Uterus (tissue), 3 donors: ENCODE measurements at regions not wholly inside any gene's neighbourhood (a gene's known extent, or its start where the extent isn't known, plus 50 kb on each side); places are given as distances from the start of the nearest gene placed in this dataset.

Source experiments
- DNase-seq, 2 donors: peaks; one replicate each; pipeline ENCODE4 v3.0.0-alpha.2; 2019 to 2020
- H3K27ac ChIP-seq, 2 donors: fragments of 200-600 bp; sonication (generic); 1 replicate in 1 of 2; 2 replicates in 1 of 2; pipeline ENCODE4 v1.5.1; 2016 to 2018
- H3K27me3 ChIP-seq, 2 donors: fragments of 200-600 bp; sonication (generic); one replicate each; pipeline ENCODE4 v1.5.1; 2018 to 2019; ENCODE audit warnings: control low read depth in 1 of 2
- H3K36me3 ChIP-seq, 2 donors: fragments of 200-600 bp; sonication (generic); one replicate each; pipeline ENCODE4 v1.5.1; 2019; ENCODE audit warnings: control low read depth in 1 of 2
- H3K4me1 ChIP-seq, 2 donors: fragments of 200-600 bp; sonication (generic); one replicate each; pipeline ENCODE4 v1.5.1; 2018 to 2019; ENCODE audit warnings: control low read depth in 1 of 2
- H3K4me3 ChIP-seq, 2 donors: fragments of 200-600 bp; sonication (generic); 1 replicate in 1 of 2; 2 replicates in 1 of 2; pipeline ENCODE4 v1.5.1; 2018 to 2019; ENCODE audit warnings: mild to moderate bottlenecking in 1 of 2
- H3K9me3 ChIP-seq, 2 donors: fragments of 200-600 bp; sonication (generic); one replicate each; pipeline ENCODE4 v1.5.1; 2019; ENCODE audit warnings: control low read depth in 1 of 2
- POLR2A ChIP-seq, 2 donors: fragments of 450-650 bp; IDR thresholded peaks; one replicate each; pipeline ENCODE4 v1.6.1; 2016; ENCODE audit warnings: antibody characterized with exemption in 2 of 2, mild to moderate bottlenecking in 1 of 2, moderate library complexity in 1 of 2
- intact Hi-C: fragments of 100-400 bp; cut with DNase I; formaldehyde crosslinking; loops from one replicate; pipeline ENCODE4 v1.15.1; 2023; ENCODE audit warnings: low total_unique reads
- TF ChIP-seq, protein P1 (sequence below), 4 experiments: fragments of 200-600 bp in 2 of 4; fragments of 450-650 bp in 2 of 4; sonication (generic) in 2 of 4; IDR thresholded peaks; one replicate each; pipeline ENCODE4 v1.5.1; 2016 to 2019; ENCODE audit warnings: antibody characterized with exemption in 4 of 4, mild to moderate bottlenecking in 2 of 4, moderate library complexity in 1 of 4
- donor health status: DM: yes; HTN: yes; CAD: no.

- intact Hi-C loops: no loop called here
- H3K4me3 ChIP-seq: no peak overlapping the region
- H3K9me3 ChIP-seq: no peaks in the 10 kb centered on the region
- TF ChIP-seq, protein P1, sequence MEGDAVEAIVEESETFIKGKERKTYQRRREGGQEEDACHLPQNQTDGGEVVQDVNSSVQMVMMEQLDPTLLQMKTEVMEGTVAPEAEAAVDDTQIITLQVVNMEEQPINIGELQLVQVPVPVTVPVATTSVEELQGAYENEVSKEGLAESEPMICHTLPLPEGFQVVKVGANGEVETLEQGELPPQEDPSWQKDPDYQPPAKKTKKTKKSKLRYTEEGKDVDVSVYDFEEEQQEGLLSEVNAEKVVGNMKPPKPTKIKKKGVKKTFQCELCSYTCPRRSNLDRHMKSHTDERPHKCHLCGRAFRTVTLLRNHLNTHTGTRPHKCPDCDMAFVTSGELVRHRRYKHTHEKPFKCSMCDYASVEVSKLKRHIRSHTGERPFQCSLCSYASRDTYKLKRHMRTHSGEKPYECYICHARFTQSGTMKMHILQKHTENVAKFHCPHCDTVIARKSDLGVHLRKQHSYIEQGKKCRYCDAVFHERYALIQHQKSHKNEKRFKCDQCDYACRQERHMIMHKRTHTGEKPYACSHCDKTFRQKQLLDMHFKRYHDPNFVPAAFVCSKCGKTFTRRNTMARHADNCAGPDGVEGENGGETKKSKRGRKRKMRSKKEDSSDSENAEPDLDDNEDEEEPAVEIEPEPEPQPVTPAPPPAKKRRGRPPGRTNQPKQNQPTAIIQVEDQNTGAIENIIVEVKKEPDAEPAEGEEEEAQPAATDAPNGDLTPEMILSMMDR (IDR thresholded peaks at IDR 0.05): no peak
- TF ChIP-seq POLR2A (IDR thresholded peaks at IDR 0.05): no peak
- no peaks in the 10 kb centered on the region for H3K36me3 ChIP-seq
- no peak overlapping the region for H3K27ac ChIP-seq
- DNase-seq: no peak
- no peaks in the 10 kb centered on the region for H3K4me1 ChIP-seq
- H3K27me3 ChIP-seq: no peaks in the 10 kb centered on the region
Measured at GRCh38 chr15:39025881-39026280, 461.3 kb upstream of the RASGRP1 start.

DNA sequence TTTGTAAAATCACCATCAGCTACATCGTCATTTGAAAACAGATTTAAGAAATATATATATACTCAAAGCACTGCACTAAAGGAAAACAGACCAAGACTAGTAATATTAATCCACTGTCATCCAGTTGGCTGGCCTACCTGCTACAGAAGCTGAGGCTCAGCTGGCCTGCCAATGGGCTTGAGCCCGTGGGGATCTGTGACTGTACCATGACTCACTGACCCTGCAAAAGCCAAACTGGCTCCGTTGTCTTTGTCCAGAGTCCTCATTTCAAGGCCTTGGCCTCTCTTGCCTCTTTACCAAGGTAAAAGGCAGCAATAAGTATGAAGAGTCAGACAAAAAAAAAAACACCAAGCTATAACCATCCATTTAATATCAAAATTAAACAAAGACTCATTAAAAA lies 463.5 kb upstream of the RASGRP1 start:
- Histone ChIP-seq H3K36me3 (no peaks in the 10 kb centered on the region), H3K9me3 (no peaks in the 10 kb centered on the region), H3K4me3 (no peak overlapping the region), H3K27me3 (no peaks in the 10 kb centered on the region), H3K4me1 (no peaks in the 10 kb centered on the region), H3K27ac (no peak overlapping the region)
- intact Hi-C loops: no loop called here
- TF ChIP-seq, protein P1 (IDR thresholded peaks at IDR 0.05): no peak
- no peak for TF ChIP-seq POLR2A (IDR thresholded peaks at IDR 0.05)
- DNase-seq: no peak

DNA sequence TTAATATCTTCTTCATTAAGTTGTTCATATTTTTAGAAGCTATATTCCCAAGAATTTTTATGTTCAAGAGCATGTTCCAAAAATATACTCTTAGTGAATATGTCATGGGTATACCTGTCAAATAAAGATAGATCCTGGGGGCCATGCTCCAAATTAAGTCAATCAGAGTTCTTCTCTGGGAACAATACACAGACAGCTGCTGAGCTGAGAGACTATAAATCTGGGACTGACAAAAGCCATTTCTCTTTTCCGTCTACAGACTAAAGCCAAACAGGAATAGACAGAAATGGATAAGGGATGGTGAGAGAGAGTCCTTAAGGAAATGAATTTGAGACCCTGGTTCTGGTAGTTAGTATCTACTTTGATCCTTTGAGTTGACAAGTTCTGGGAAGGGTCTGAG lies 465.1 kb upstream of the RASGRP1 start:
- intact Hi-C loops: no loop called here
- no peaks in the 10 kb centered on the region for H3K27me3 ChIP-seq
- DNase-seq: no peak
- no peaks in the 10 kb centered on the region for H3K36me3 ChIP-seq
- no peak for TF ChIP-seq POLR2A (IDR thresholded peaks at IDR 0.05)
- TF ChIP-seq, protein P1 (IDR thresholded peaks at IDR 0.05): no peak
- H3K9me3 ChIP-seq: no peaks in the 10 kb centered on the region
- no peak overlapping the region for H3K27ac ChIP-seq
- no peak overlapping the region for H3K4me3 ChIP-seq
- H3K4me1 ChIP-seq: no peaks in the 10 kb centered on the region

- TF ChIP-seq, protein P1 (IDR thresholded peaks at IDR 0.05): no peak
- TF ChIP-seq POLR2A (IDR thresholded peaks at IDR 0.05): no peak
- Histone ChIP-seq H3K9me3 (no peaks in the 10 kb centered on the region), H3K27ac (no peak overlapping the region), H3K27me3 (no peaks in the 10 kb centered on the region), H3K4me3 (no peak overlapping the region), H3K36me3 (no peaks in the 10 kb centered on the region), H3K4me1 (no peaks in the 10 kb centered on the region)
- DNase-seq: no peak
- intact Hi-C loops: no loop called here
Measured at GRCh38 chr15:39030291-39031070, 465.9 kb upstream of the RASGRP1 start.

GRCh38 chr15:39031596-39031995 lies 467.0 kb upstream of the RASGRP1 start:
- H3K36me3 ChIP-seq: no peaks in the 10 kb centered on the region
- no peaks in the 10 kb centered on the region for H3K9me3 ChIP-seq
- no peaks in the 10 kb centered on the region for H3K4me1 ChIP-seq
- TF ChIP-seq, protein P1 (IDR thresholded peaks at IDR 0.05): no peak
- TF ChIP-seq POLR2A (IDR thresholded peaks at IDR 0.05): no peak
- H3K4me3 ChIP-seq: no peak overlapping the region
- intact Hi-C loops: no loop called here
- H3K27me3 ChIP-seq: no peaks in the 10 kb centered on the region
- no peak for DNase-seq
- H3K27ac ChIP-seq: no peak overlapping the region
